Activated CD8-positive, alpha-beta T cell treated with anti-CD3 and anti-CD28 coated beads for 36 hours (primary cell): ENCODE measurements at regions not wholly inside any gene's neighbourhood (a gene's known extent, or its start where the extent isn't known, plus 50 kb on each side); places are given as distances from the start of the nearest gene placed in this dataset.
"Not testable (repeated sequence)": the region's sequence is repeated elsewhere in the genome, so short reads cannot be mapped to it uniquely, and the experiment has no call there.

Experiments
- ATAC-seq: fragments of 200-7000 bp; cut with Tn5 transposase; one replicate; pipeline ENCODE4 v1.10.0; 2021; ENCODE audit warnings: mild to moderate bottlenecking, moderate library complexity
- CTCF ChIA-PET: fragments of 350-600 bp; sonication (Branson Sonifier 250); formaldehyde crosslinking; loops from one replicate; lab custom pipeline; 2021; ENCODE audit warnings: antibody characterized with exemption; lab: Charles Lee
- POLR2A ChIA-PET: fragments of 350-600 bp; sonication (Branson Sonifier 250); formaldehyde crosslinking; loops from one replicate; lab custom pipeline; 2021; ENCODE audit warnings: antibody characterized with exemption; lab: Charles Lee
- DNase-seq: peaks from one replicate; pipeline ENCODE4 v3.0.0-alpha.2; 2020
- H3K27ac Mint-ChIP-seq: one replicate; pipeline ENCODE4 v1.8.0; 2021; ENCODE audit warnings: mild to moderate bottlenecking, mixed read lengths
- H3K27me3 Mint-ChIP-seq: one replicate; pipeline ENCODE4 v1.8.0; 2021; ENCODE audit warnings: mixed read lengths
- H3K36me3 Mint-ChIP-seq: one replicate; pipeline ENCODE4 v1.8.0; 2021; ENCODE audit warnings: low read depth, mixed read lengths
- H3K4me1 Mint-ChIP-seq: one replicate; pipeline ENCODE4 v1.8.0; 2021; ENCODE audit warnings: low read depth, mixed read lengths
- H3K4me3 Mint-ChIP-seq: one replicate; pipeline ENCODE4 v1.8.0; 2021; ENCODE audit warnings: mild to moderate bottlenecking, moderate library complexity, mixed read lengths
- H3K9me3 Mint-ChIP-seq: one replicate; pipeline ENCODE4 v1.8.0; 2021; ENCODE audit warnings: mixed read lengths
- intact Hi-C: fragments of 100-400 bp; cut with micrococcal nuclease; formaldehyde crosslinking; loops from one replicate; pipeline ENCODE4 v1.10.0; 2022

- H3K9me3 Mint-ChIP-seq, H3K27me3 Mint-ChIP-seq, H3K27ac Mint-ChIP-seq, H3K36me3 Mint-ChIP-seq, H3K4me3 Mint-ChIP-seq, CTCF ChIA-PET, intact Hi-C loops, ATAC-seq, H3K4me1 Mint-ChIP-seq: not testable (repeated sequence)
- DNase-seq: peak; percentile 5
- POLR2A ChIA-PET: interaction anchor here (0.7 kb wide), 1 partner anchor 648 kb away, joined by 3 read pairs; no protein-coding TSS in a partner anchor
These were observed 253.3 kb downstream of the BCL2L11 start for GRCh38 chr2:111373989-111374388.

GRCh38 chr2:111374734-111375133 is 254.0 kb downstream of the BCL2L11 start:
- H3K9me3 Mint-ChIP-seq, H3K27ac Mint-ChIP-seq, H3K4me3 Mint-ChIP-seq, intact Hi-C loops, POLR2A ChIA-PET, CTCF ChIA-PET, H3K36me3 Mint-ChIP-seq, H3K27me3 Mint-ChIP-seq, H3K4me1 Mint-ChIP-seq, ATAC-seq: not testable (repeated sequence)
- peak; percentile 4 for DNase-seq

DNA sequence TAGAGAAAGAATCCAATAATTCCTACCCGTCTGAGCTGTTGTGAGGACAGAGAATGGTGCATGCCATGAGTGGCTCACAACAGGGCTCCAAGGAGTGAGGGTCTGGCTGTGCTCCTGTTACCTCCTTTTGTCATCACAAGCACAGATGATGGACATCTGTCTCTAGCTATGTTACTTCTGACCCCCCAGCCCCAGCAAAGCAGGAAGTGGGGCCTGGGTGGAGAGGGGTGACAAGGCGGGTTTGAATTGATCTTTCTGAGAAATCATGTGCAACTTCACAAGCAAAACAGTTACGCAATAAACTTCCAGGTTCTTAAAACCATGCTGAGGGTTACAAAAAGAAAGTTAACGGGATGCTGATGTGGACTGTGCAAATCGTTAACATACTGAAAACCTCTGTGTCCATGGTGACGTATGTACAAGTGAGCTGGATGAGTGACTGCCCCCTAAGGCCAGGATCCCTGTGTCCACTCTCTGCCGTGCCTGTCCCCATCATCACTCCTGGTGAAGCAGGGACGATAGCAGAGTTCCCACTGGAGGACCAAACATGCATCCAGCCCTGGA is 254.7 kb downstream of the BCL2L11 start:
- H3K27ac Mint-ChIP-seq, ATAC-seq: not testable (repeated sequence)

GRCh38 chr2:111376272-111376970 is 255.7 kb downstream of the BCL2L11 start:
- ATAC-seq, H3K36me3 Mint-ChIP-seq, H3K27ac Mint-ChIP-seq, CTCF ChIA-PET, H3K9me3 Mint-ChIP-seq, POLR2A ChIA-PET, intact Hi-C loops, H3K4me1 Mint-ChIP-seq, H3K4me3 Mint-ChIP-seq, H3K27me3 Mint-ChIP-seq, DNase-seq: not testable (repeated sequence)

More for the DNA sequence above, 254.7 kb downstream of the BCL2L11 start:
- H3K9me3 Mint-ChIP-seq, H3K4me3 Mint-ChIP-seq, CTCF ChIA-PET, H3K36me3 Mint-ChIP-seq, H3K27me3 Mint-ChIP-seq, DNase-seq, H3K4me1 Mint-ChIP-seq, POLR2A ChIA-PET, intact Hi-C loops: not testable (repeated sequence)

DNA sequence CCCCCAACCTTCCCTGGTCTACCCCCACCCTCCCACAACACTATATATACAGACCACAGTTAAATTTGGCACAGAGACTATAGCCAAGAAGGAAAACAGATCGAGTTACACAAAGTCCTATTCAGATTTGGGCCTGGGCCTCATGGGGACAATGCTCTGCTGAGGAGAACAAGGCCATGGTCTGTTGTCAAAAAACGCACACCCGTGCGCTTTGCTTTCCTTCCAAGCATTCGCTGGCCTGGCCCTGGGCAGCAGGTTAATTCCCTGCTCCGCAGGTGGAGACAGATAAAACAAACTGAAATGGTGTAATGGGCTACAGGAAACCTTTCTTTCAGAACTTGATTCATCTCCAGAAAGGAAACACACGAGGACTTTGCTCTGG is 256.2 kb downstream of the BCL2L11 start:
- H3K9me3 Mint-ChIP-seq, DNase-seq, H3K4me1 Mint-ChIP-seq, CTCF ChIA-PET, ATAC-seq, H3K4me3 Mint-ChIP-seq, intact Hi-C loops, POLR2A ChIA-PET, H3K27me3 Mint-ChIP-seq, H3K36me3 Mint-ChIP-seq, H3K27ac Mint-ChIP-seq: not testable (repeated sequence)

GRCh38 chr2:111377386-111377959 is 256.8 kb downstream of the BCL2L11 start:
- CTCF ChIA-PET, ATAC-seq, POLR2A ChIA-PET, intact Hi-C loops, H3K4me1 Mint-ChIP-seq, H3K27ac Mint-ChIP-seq, DNase-seq, H3K4me3 Mint-ChIP-seq, H3K9me3 Mint-ChIP-seq, H3K36me3 Mint-ChIP-seq, H3K27me3 Mint-ChIP-seq: not testable (repeated sequence)

- H3K4me3 Mint-ChIP-seq, intact Hi-C loops, H3K27me3 Mint-ChIP-seq, H3K27ac Mint-ChIP-seq, H3K36me3 Mint-ChIP-seq, DNase-seq, H3K4me1 Mint-ChIP-seq, POLR2A ChIA-PET, CTCF ChIA-PET, H3K9me3 Mint-ChIP-seq: not testable (repeated sequence)
- ATAC-seq: peak; percentile 61
These were observed 257.6 kb downstream of the BCL2L11 start for GRCh38 chr2:111378348-111378747.

DNA sequence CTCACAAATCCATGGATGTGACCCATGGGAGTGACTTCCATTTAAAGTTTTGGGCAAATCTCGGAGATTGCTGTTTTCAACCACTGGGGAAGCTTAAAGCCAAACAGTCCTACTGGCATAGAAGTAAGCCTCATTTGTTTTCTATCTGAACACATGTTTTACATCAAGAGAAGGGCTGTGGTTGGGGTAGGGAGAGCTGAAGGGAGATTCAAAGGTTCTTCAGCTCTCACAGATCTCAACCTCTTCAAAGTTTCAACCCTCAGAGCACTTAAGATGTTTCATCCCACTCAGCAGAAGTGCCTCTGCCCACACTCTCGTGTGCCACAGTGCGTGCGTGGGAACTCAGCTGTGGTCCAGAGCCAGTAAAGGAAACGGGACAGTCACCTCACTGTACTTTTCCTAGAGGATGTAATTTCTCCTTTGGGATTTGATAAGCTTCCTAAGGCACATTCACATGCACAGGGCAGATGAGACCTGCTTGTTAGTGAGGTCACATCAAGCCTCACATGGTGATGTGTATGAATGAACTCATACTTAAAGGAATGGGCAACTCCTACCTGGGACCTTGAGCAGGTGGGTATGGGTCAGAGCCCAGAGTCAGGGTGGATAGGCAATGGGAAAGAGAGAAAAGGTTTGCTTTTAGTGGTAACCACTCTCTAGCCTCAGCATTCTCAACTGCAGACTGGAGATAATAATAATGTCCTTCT is 260.2 kb downstream of the BCL2L11 start:
- H3K4me1 Mint-ChIP-seq, H3K9me3 Mint-ChIP-seq, H3K4me3 Mint-ChIP-seq, H3K27ac Mint-ChIP-seq, CTCF ChIA-PET, POLR2A ChIA-PET, H3K27me3 Mint-ChIP-seq, H3K36me3 Mint-ChIP-seq, intact Hi-C loops: not testable (repeated sequence)
- ATAC-seq: peak; percentile 72
- peak; percentile 39 for DNase-seq

GRCh38 chr2:111381530-111382306 is 261.0 kb downstream of the BCL2L11 start:
- peak; percentile 32 for ATAC-seq
- H3K36me3 Mint-ChIP-seq, H3K27ac Mint-ChIP-seq, H3K27me3 Mint-ChIP-seq, H3K4me1 Mint-ChIP-seq, POLR2A ChIA-PET, DNase-seq, H3K4me3 Mint-ChIP-seq, CTCF ChIA-PET, intact Hi-C loops, H3K9me3 Mint-ChIP-seq: not testable (repeated sequence)

DNA sequence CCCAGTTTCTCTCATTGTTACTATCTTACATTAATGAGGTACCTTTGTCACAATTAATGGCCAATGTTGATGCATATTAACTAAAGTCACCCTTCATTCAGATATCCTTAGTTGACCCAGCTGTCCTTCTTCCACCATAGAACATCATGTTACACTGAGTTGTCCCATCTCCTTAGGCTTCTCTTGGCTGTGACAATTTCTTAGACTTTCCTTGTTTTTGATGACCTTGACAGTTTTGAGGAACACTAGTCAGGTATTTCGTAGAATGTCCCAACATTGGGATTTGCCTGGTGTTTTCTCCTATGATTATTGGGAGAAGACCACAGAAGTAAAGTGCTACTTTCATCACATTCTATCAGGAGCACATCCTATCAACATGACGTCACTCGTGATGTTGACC is 261.8 kb downstream of the BCL2L11 start:
- H3K27me3 Mint-ChIP-seq, intact Hi-C loops, H3K9me3 Mint-ChIP-seq, ATAC-seq, H3K4me3 Mint-ChIP-seq, H3K4me1 Mint-ChIP-seq, H3K27ac Mint-ChIP-seq, DNase-seq, H3K36me3 Mint-ChIP-seq, CTCF ChIA-PET, POLR2A ChIA-PET: not testable (repeated sequence)

- H3K36me3 Mint-ChIP-seq, POLR2A ChIA-PET: not testable (repeated sequence)
These were observed 262.6 kb downstream of the BCL2L11 start for GRCh38 chr2:111383311-111383710.

More at GRCh38 chr2:111383311-111383710, 262.6 kb downstream of the BCL2L11 start:
- H3K4me1 Mint-ChIP-seq, H3K4me3 Mint-ChIP-seq, ATAC-seq, CTCF ChIA-PET, H3K27me3 Mint-ChIP-seq, H3K27ac Mint-ChIP-seq, intact Hi-C loops, H3K9me3 Mint-ChIP-seq, DNase-seq: not testable (repeated sequence)
